Activated B cell treated with CpG ODN at 0.5 μM for 24 hours (primary cell): ENCODE measurements at regions not wholly inside any gene's neighbourhood (a gene's known extent, or its start where the extent isn't known, plus 50 kb on each side); places are given as distances from the start of the nearest gene placed in this dataset.

Source experiments
- ATAC-seq: fragments of 200-7000 bp; cut with Tn5 transposase; one replicate; pipeline ENCODE4 v1.10.0; 2021; ENCODE audit warnings: low read depth, mild to moderate bottlenecking, moderate library complexity
- CTCF ChIA-PET: fragments of 350-600 bp; sonication (Branson Sonifier 250); formaldehyde crosslinking; loops from one replicate; lab custom pipeline; 2021; ENCODE audit warnings: antibody characterized with exemption; lab: Charles Lee
- POLR2A ChIA-PET: fragments of 350-600 bp; sonication (Branson Sonifier 250); formaldehyde crosslinking; loops from one replicate; lab custom pipeline; 2021; ENCODE audit warnings: antibody characterized with exemption; lab: Charles Lee
- DNase-seq: peaks from one replicate; pipeline ENCODE4 v3.0.0; 2022
- H3K27ac Mint-ChIP-seq: one replicate; pipeline ENCODE4 v1.8.0; 2020; ENCODE audit warnings: mixed read lengths
- H3K27me3 Mint-ChIP-seq: one replicate; pipeline ENCODE4 v1.8.0; 2021; ENCODE audit warnings: mixed read lengths
- H3K36me3 Mint-ChIP-seq: one replicate; pipeline ENCODE4 v1.8.0; 2021; ENCODE audit warnings: low read depth, mixed read lengths
- H3K4me1 Mint-ChIP-seq: one replicate; pipeline ENCODE4 v1.8.0; 2021; ENCODE audit warnings: mixed read lengths
- H3K4me3 Mint-ChIP-seq: one replicate; pipeline ENCODE4 v1.8.0; 2020; ENCODE audit warnings: mild to moderate bottlenecking, mixed read lengths
- H3K9me3 Mint-ChIP-seq: one replicate; pipeline ENCODE4 v1.8.0; 2020; ENCODE audit warnings: mixed read lengths
- CTCF ChIP-seq: fragments of 200-600 bp; IDR thresholded peaks from one replicate; pipeline ENCODE4 v1.8.0; 2022; ENCODE audit warnings: antibody characterized with exemption, mild to moderate bottlenecking
- intact Hi-C: fragments of 100-400 bp; cut with micrococcal nuclease; formaldehyde crosslinking; loops from one replicate; pipeline ENCODE4 v1.15.1; 2024

GRCh38 chr15:88980498-88980897 is 67.3 kb upstream of the MFGE8 start:
- intact Hi-C loops = no loop called here
- Mint-ChIP-seq H3K4me1 (peaks cover 9% of the 10 kb centered on the region), H3K27me3 (peaks cover 2% of the 10 kb centered on the region), H3K27ac (no peak overlapping the region), H3K36me3 (no peaks in the 10 kb centered on the region), H3K9me3 (no peaks in the 10 kb centered on the region), H3K4me3 (no peak overlapping the region)
- ChIA-PET POLR2A (no interaction called here), CTCF (no interaction called here)
- ATAC-seq (no peak), DNase-seq (no peak)
- TF ChIP-seq CTCF = no peak

- TF ChIP-seq CTCF = no peak
- Mint-ChIP-seq H3K4me3 (no peak overlapping the region), H3K9me3 (no peaks in the 10 kb centered on the region), H3K36me3 (no peaks in the 10 kb centered on the region), H3K4me1 (peaks cover 9% of the 10 kb centered on the region), H3K27ac (no peak overlapping the region), H3K27me3 (peaks cover 2% of the 10 kb centered on the region)
- CTCF ChIA-PET = no interaction called here
- ATAC-seq = no peak
- POLR2A ChIA-PET = no interaction called here
- DNase-seq = no peak
- intact Hi-C loops = no loop called here
Observed at GRCh38 chr15:88981244-88982215, 68.4 kb upstream of the MFGE8 start.

GRCh38 chr15:88982304-88982945 is 69.2 kb upstream of the MFGE8 start:
- no peak for TF ChIP-seq CTCF
- intact Hi-C loops = no loop called here
- peaks cover 9% of the 10 kb centered on the region for H3K4me1 Mint-ChIP-seq
- ChIA-PET CTCF (no interaction called here), POLR2A (interaction anchor here (0.9 kb wide), 1 partner anchor 106 kb away, joined by 3 read pairs; the partner anchor contains the start of gene ABHD2)
- H3K27me3 Mint-ChIP-seq = peaks cover 2% of the 10 kb centered on the region
- no peak overlapping the region for H3K4me3 Mint-ChIP-seq
- DNase-seq = no peak
- ATAC-seq = no peak
- no peaks in the 10 kb centered on the region for H3K36me3 Mint-ChIP-seq
- no peaks in the 10 kb centered on the region for H3K9me3 Mint-ChIP-seq
- no peak overlapping the region for H3K27ac Mint-ChIP-seq

GRCh38 chr15:88982946-88983342 is 69.8 kb upstream of the MFGE8 start:
- Mint-ChIP-seq H3K4me3 (no peak overlapping the region), H3K27me3 (peaks cover 2% of the 10 kb centered on the region), H3K36me3 (no peaks in the 10 kb centered on the region), H3K4me1 (peaks cover 9% of the 10 kb centered on the region), H3K9me3 (no peaks in the 10 kb centered on the region), H3K27ac (no peak overlapping the region)
- ChIA-PET POLR2A (interaction anchor here (0.9 kb wide), 1 partner anchor 106 kb away, joined by 3 read pairs; the partner anchor contains the start of gene ABHD2), CTCF (no interaction called here)
- intact Hi-C loops = no loop called here
- no peak for TF ChIP-seq CTCF
- DNase-seq (no peak), ATAC-seq (no peak)

GRCh38 chr15:88983861-88984429 is 70.8 kb upstream of the MFGE8 start:
- Mint-ChIP-seq H3K9me3 (no peaks in the 10 kb centered on the region), H3K27ac (no peak overlapping the region), H3K27me3 (peaks cover 2% of the 10 kb centered on the region), H3K36me3 (no peaks in the 10 kb centered on the region), H3K4me3 (no peak overlapping the region), H3K4me1 (peaks cover 9% of the 10 kb centered on the region)
- no peak for DNase-seq
- no peak for ATAC-seq
- intact Hi-C loops = no loop called here
- no peak for TF ChIP-seq CTCF
- ChIA-PET POLR2A (no interaction called here), CTCF (no interaction called here)
